Activated CD4-positive, alpha-beta T cell treated with anti-CD3 and anti-CD28 coated beads, Interleukin-2, Interleukin-4, amounts not matched to agents 100 ng/mL and 50 ng/mL, durations not matched to agents 16 hours and 8 hours (primary cell): ENCODE measurements at regions not wholly inside any gene's neighbourhood (a gene's known extent, or its start where the extent isn't known, plus 50 kb on each side); places are given as distances from the start of the nearest gene placed in this dataset.

ENCODE experiments used
- DNase-seq: peaks from one replicate; pipeline ENCODE4 v3.0.0-alpha.2; 2020; ENCODE audit warnings: low spot score

GRCh38 chr6:67663105-67663895 lies 971.8 kb upstream of the ADGRB3 start:
- no peak for DNase-seq

GRCh38 chr6:67653561-67653960 lies 981.5 kb upstream of the ADGRB3 start:
- DNase-seq: no peak

GRCh38 chr6:67646550-67646949 lies 988.5 kb upstream of the ADGRB3 start:
- no peak for DNase-seq

GRCh38 chr6:67643281-67643680 lies 991.8 kb upstream of the ADGRB3 start:
- no peak for DNase-seq

GRCh38 chr6:67642582-67642981 lies 992.5 kb upstream of the ADGRB3 start:
- no peak for DNase-seq

- no peak for DNase-seq
These were observed 994.6 kb upstream of the ADGRB3 start for GRCh38 chr6:67640484-67640883.

GRCh38 chr6:67639161-67639560 lies 995.9 kb upstream of the ADGRB3 start:
- DNase-seq: no peak

GRCh38 chr6:67634199-67634598 lies 1000.9 kb upstream of the ADGRB3 start:
- DNase-seq: no peak

GRCh38 chr6:67633058-67633457 lies 1002.0 kb upstream of the ADGRB3 start:
- no peak for DNase-seq

GRCh38 chr6:67630146-67630545 lies 1004.9 kb upstream of the ADGRB3 start:
- no peak for DNase-seq

- DNase-seq: no peak
These were observed 1005.8 kb upstream of the ADGRB3 start for GRCh38 chr6:67629258-67629657.

- DNase-seq: no peak
These were observed 1019.3 kb upstream of the ADGRB3 start for GRCh38 chr6:67615796-67616195.

GRCh38 chr6:67608099-67608749 lies 1026.9 kb upstream of the ADGRB3 start:
- DNase-seq: no peak

- no peak for DNase-seq
These were observed 1027.9 kb upstream of the ADGRB3 start for GRCh38 chr6:67606906-67607828.

- no peak for DNase-seq
These were observed 1040.7 kb upstream of the ADGRB3 start for GRCh38 chr6:67594366-67594765.

- DNase-seq: no peak
These were observed 1041.8 kb upstream of the ADGRB3 start for GRCh38 chr6:67593247-67593646.

GRCh38 chr6:67591910-67592309 lies 1043.2 kb upstream of the ADGRB3 start:
- DNase-seq: no peak

GRCh38 chr6:67567842-67568241 lies 1067.2 kb upstream of the ADGRB3 start:
- no peak for DNase-seq

- DNase-seq: no peak
These were observed 1071.4 kb upstream of the ADGRB3 start for GRCh38 chr6:67563671-67564070.

- DNase-seq: no peak
These were observed 1075.0 kb upstream of the ADGRB3 start for GRCh38 chr6:67560068-67560467.

- no peak for DNase-seq
These were observed 1076.1 kb upstream of the ADGRB3 start for GRCh38 chr6:67558985-67559384.

- DNase-seq: no peak
These were observed 1090.1 kb upstream of the ADGRB3 start for GRCh38 chr6:67544851-67545452.
